AG04450 (cell line): ENCODE measurements at regions not wholly inside any gene's neighbourhood (a gene's known extent, or its start where the extent isn't known, plus 50 kb on each side); places are given as distances from the start of the nearest gene placed in this dataset.
"Not testable (repeated sequence)": the region's sequence is repeated elsewhere in the genome, so short reads cannot be mapped to it uniquely, and the experiment has no call there.

Experiments used
- CTCF ChIA-PET: fragments of 300-600, 350-600 bp; formaldehyde crosslinking; extraction: SDS; loops from one replicate; lab custom pipeline; 2022; ENCODE audit warnings: antibody characterized with exemption, inconsistent platforms; lab: Charles Lee
- POLR2A ChIA-PET: fragments of 350-600 bp; formaldehyde crosslinking; extraction: SDS; loops from one replicate; lab custom pipeline; 2021; ENCODE audit warnings: antibody characterized with exemption, inconsistent platforms; lab: Yijun Ruan, JAX
- DNase-seq: peaks from one replicate; pipeline ENCODE4 v3.0.0-alpha.2; 2011; ENCODE audit warnings: low read depth, low spot score
- H3K27ac ChIP-seq: one replicate; pipeline ENCODE4 v1.5.1; 2012; ENCODE audit warnings: low read depth, low read length, control low read depth
- H3K27me3 ChIP-seq: one replicate; pipeline ENCODE4 v1.6.0; 2012; ENCODE audit warnings: low read length; ENCODE audit not compliant: control insufficient read depth, insufficient read depth
- H3K4me3 ChIP-seq: 2 replicates; pipeline ENCODE4 v1.5.1; 2011; ENCODE audit warnings: mild to moderate bottlenecking, low read depth, low read length, control low read depth
- H3K9me3 ChIP-seq: 2 replicates; pipeline ENCODE4 v1.5.1; 2012; ENCODE audit warnings: low read length; ENCODE audit not compliant: control insufficient read depth, insufficient read depth
- CTCF ChIP-seq: IDR thresholded peaks from 2 replicates; pipeline ENCODE4 v1.5.1; 2011; ENCODE audit warnings: low read depth, low read length, control low read depth, inconsistent platforms

GRCh38 chr12:131199221-131199620, 245.5 kb downstream of the ADGRD1 start:
- Histone ChIP-seq H3K27ac (no peak overlapping the region), H3K4me3 (no peak overlapping the region), H3K9me3 (peaks cover 45% of the 10 kb centered on the region), H3K27me3 (no peaks in the 10 kb centered on the region)
- POLR2A ChIA-PET = no interaction called here
- CTCF ChIA-PET = no interaction called here
- no peak for TF ChIP-seq CTCF
- no peak for DNase-seq

GRCh38 chr12:131201912-131202311, 248.2 kb downstream of the ADGRD1 start:
- peaks cover 51% of the 10 kb centered on the region for H3K9me3 ChIP-seq
- DNase-seq, H3K27ac ChIP-seq, POLR2A ChIA-PET, H3K27me3 ChIP-seq, CTCF ChIA-PET, H3K4me3 ChIP-seq: not testable (repeated sequence)

GRCh38 chr12:131202592-131203378, 249.1 kb downstream of the ADGRD1 start:
- POLR2A ChIA-PET = no interaction called here
- Histone ChIP-seq H3K9me3 (peaks cover 55% of the 10 kb centered on the region), H3K27ac (no peak overlapping the region), H3K4me3 (no peak overlapping the region), H3K27me3 (no peaks in the 10 kb centered on the region)
- TF ChIP-seq CTCF = no peak
- no peak for DNase-seq
- CTCF ChIA-PET = no interaction called here

GRCh38 chr12:131203666-131204415, 250.1 kb downstream of the ADGRD1 start:
- TF ChIP-seq CTCF = no peak
- ChIA-PET CTCF (no interaction called here), POLR2A (no interaction called here)
- no peak for DNase-seq
- no peak overlapping the region for H3K4me3 ChIP-seq
- H3K9me3 ChIP-seq = peaks cover 56% of the 10 kb centered on the region
- H3K27ac ChIP-seq = no peak overlapping the region
- H3K27me3 ChIP-seq = no peaks in the 10 kb centered on the region

- H3K4me3 ChIP-seq = no peak overlapping the region
- CTCF ChIA-PET = no interaction called here
- no peak for TF ChIP-seq CTCF
- peaks cover 63% of the 10 kb centered on the region for H3K9me3 ChIP-seq
- DNase-seq = no peak
- no peak overlapping the region for H3K27ac ChIP-seq
- POLR2A ChIA-PET = no interaction called here
- no peaks in the 10 kb centered on the region for H3K27me3 ChIP-seq
These were observed 250.9 kb downstream of the ADGRD1 start for GRCh38 chr12:131204416-131205274.

GRCh38 chr12:131205275-131205933, 251.7 kb downstream of the ADGRD1 start:
- CTCF ChIA-PET, DNase-seq, H3K27me3 ChIP-seq, POLR2A ChIA-PET, H3K27ac ChIP-seq, H3K4me3 ChIP-seq: not testable (repeated sequence)
- peaks cover 71% of the 10 kb centered on the region for H3K9me3 ChIP-seq

GRCh38 chr12:131206630-131207299, 253.1 kb downstream of the ADGRD1 start:
- CTCF ChIA-PET, DNase-seq, H3K4me3 ChIP-seq, H3K27ac ChIP-seq, POLR2A ChIA-PET, H3K27me3 ChIP-seq: not testable (repeated sequence)
- H3K9me3 ChIP-seq = peaks cover 84% of the 10 kb centered on the region
